Mesenchymal stem cell (in vitro differentiated cells and primary cell): ENCODE measurements at regions not wholly inside any gene's neighbourhood (a gene's known extent, or its start where the extent isn't known, plus 50 kb on each side); places are given as distances from the start of the nearest gene placed in this dataset.

ENCODE experiments used
- DNase-seq: peaks from one replicate; pipeline ENCODE4 v3.0.0-alpha.2; 2013
- H2AFZ ChIP-seq: one replicate; pipeline ENCODE4 v1.6.1; 2013; ENCODE audit warnings: low read depth, mild to moderate bottlenecking, control low read depth, inconsistent platforms, low read length, moderate library complexity
- H2AK5ac ChIP-seq: 2 replicates; pipeline ENCODE4 v1.6.1; 2013; ENCODE audit warnings: low read length, moderate library complexity, mild to moderate bottlenecking, inconsistent platforms; ENCODE audit not compliant: severe bottlenecking
- H2BK120ac ChIP-seq: one replicate; pipeline ENCODE4 v1.6.1; 2013; ENCODE audit warnings: low read depth, mild to moderate bottlenecking, inconsistent platforms, low read length, moderate library complexity
- H2BK12ac ChIP-seq, 2 experiments: one replicate each; pipeline ENCODE4 v1.6.1; 2013; ENCODE audit warnings: inconsistent platforms in 2 of 2, low read length in 2 of 2, mild to moderate bottlenecking in 2 of 2, moderate library complexity in 2 of 2, control low read depth in 1 of 2
- H2BK15ac ChIP-seq: one replicate; pipeline ENCODE4 v1.6.1; 2013; ENCODE audit warnings: mild to moderate bottlenecking, low read depth, inconsistent platforms; ENCODE audit not compliant: poor library complexity, severe bottlenecking
- H2BK5ac ChIP-seq: 2 replicates; pipeline ENCODE4 v1.6.1; 2013; ENCODE audit warnings: low read depth, mild to moderate bottlenecking, low read length, control low read depth, inconsistent platforms; ENCODE audit not compliant: poor library complexity, severe bottlenecking
- H3K14ac ChIP-seq, 2 experiments: one replicate each; pipeline ENCODE4 v1.6.1; 2013; ENCODE audit warnings: inconsistent platforms in 2 of 2, low read length in 2 of 2, control low read depth in 1 of 2, mild to moderate bottlenecking in 1 of 2, moderate library complexity in 1 of 2
- H3K18ac ChIP-seq, 2 experiments: one replicate each; pipeline ENCODE4 v1.6.1; 2013; ENCODE audit warnings: inconsistent platforms in 2 of 2, low read length in 2 of 2, control low read depth in 1 of 2, low read depth in 1 of 2, mild to moderate bottlenecking in 1 of 2
- H3K23ac ChIP-seq, 2 experiments: one replicate each; pipeline ENCODE4 v1.6.1; 2013; ENCODE audit warnings: inconsistent platforms in 2 of 2, low read length in 2 of 2, mild to moderate bottlenecking in 2 of 2, moderate library complexity in 2 of 2, control low read depth in 1 of 2
- H3K27ac ChIP-seq: 2 replicates; pipeline ENCODE4 v1.5.1; 2013; ENCODE audit warnings: mild to moderate bottlenecking, moderate library complexity, low read length, control low read depth, inconsistent platforms; ENCODE audit not compliant: poor library complexity, severe bottlenecking
- H3K27me3 ChIP-seq, 2 experiments: 2 replicates each; pipeline versions ENCODE4 v1.6.1 to v1.7.0; 2013; ENCODE audit warnings: low read length in 2 of 2, mild to moderate bottlenecking in 2 of 2, moderate library complexity in 2 of 2, control low read depth in 1 of 2, inconsistent platforms in 1 of 2; ENCODE audit not compliant: control insufficient read depth in 1 of 2, insufficient read depth in 1 of 2
- H3K36me3 ChIP-seq, 2 experiments: 2 replicates each; pipeline versions ENCODE4 v1.6.1 to v1.7.0; 2013; ENCODE audit warnings: low read length in 2 of 2, control low read depth in 1 of 2, inconsistent platforms in 1 of 2, low read depth in 1 of 2, mild to moderate bottlenecking in 1 of 2; ENCODE audit not compliant: insufficient read depth in 2 of 2, control insufficient read depth in 1 of 2
- H3K4ac ChIP-seq, 2 experiments: one replicate each; pipeline ENCODE4 v1.6.1; 2013; ENCODE audit warnings: inconsistent platforms in 2 of 2, low read length in 2 of 2, mild to moderate bottlenecking in 2 of 2, moderate library complexity in 2 of 2, control low read depth in 1 of 2, low read depth in 1 of 2
- H3K4me1 ChIP-seq: 2 replicates; pipeline ENCODE4 v1.6.1; 2013; ENCODE audit warnings: low read depth, low read length, control low read depth; ENCODE audit not compliant: control insufficient read depth, insufficient read depth
- H3K4me2 ChIP-seq: 2 replicates; pipeline ENCODE4 v1.6.1; 2013; ENCODE audit warnings: low read length, mild to moderate bottlenecking, inconsistent platforms; ENCODE audit not compliant: poor library complexity, severe bottlenecking
- H3K4me3 ChIP-seq, 2 experiments: 2 replicates each; pipeline versions ENCODE4 v1.5.1 to v1.7.0; 2013; ENCODE audit warnings: low read length in 2 of 2, mild to moderate bottlenecking in 2 of 2, control low read depth in 1 of 2, low read depth in 1 of 2; ENCODE audit not compliant: insufficient read depth in 1 of 2
- H3K79me1 ChIP-seq: replicated peaks from 2 replicates; pipeline ENCODE4 v1.6.1; 2013; ENCODE audit warnings: mild to moderate bottlenecking, control low read depth, low read length, inconsistent platforms; ENCODE audit not compliant: poor library complexity, severe bottlenecking
- H3K9ac ChIP-seq: 2 replicates; pipeline ENCODE4 v1.7.0; 2013; ENCODE audit warnings: mild to moderate bottlenecking, low read length, moderate library complexity
- H3K9me3 ChIP-seq: 2 replicates; pipeline ENCODE4 v1.7.0; 2013; ENCODE audit warnings: mild to moderate bottlenecking, low read length; ENCODE audit not compliant: control insufficient read depth
- H4K8ac ChIP-seq: one replicate; pipeline ENCODE4 v1.6.1; 2013; ENCODE audit warnings: inconsistent platforms, mild to moderate bottlenecking, low read length, moderate library complexity
- H4K91ac ChIP-seq: one replicate; pipeline ENCODE4 v1.6.1; 2013; ENCODE audit warnings: mild to moderate bottlenecking, low read length, inconsistent platforms
- WGBS: methylation state at CpG from one replicate; pipeline ENCODE4 v1.1.7; 2013; ENCODE audit warnings: mixed read lengths; 5-methylcytosine and 5-hydroxymethylcytosine counted together

- DNase-seq, result no peak
- H3K27me3 ChIP-seq, result no peaks in the 10 kb centered on the region
- 74% methylated on average over 7 of the region's 7 CpGs for WGBS
Measured at GRCh38 chr13:54165581-54166215, 1137.1 kb downstream of the OLFM4 start.

DNA sequence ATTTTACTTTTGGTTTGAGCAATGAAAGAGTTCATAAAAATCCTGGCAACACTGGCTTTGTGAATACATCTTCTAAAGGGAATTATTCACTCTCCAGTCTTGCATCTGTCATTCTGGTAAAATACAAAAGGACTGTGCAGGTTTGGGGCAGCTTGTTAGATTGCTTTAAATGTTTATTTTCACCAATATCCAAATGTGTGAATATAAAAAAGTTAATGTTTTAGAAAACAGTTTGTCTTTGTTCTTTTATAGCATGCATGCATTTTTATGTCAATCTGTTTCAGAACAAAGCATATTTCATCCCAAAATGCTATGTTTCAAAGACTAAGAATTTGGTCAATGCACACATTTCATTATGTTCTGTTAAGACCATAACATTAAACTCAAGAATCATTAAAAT, 1145.4 kb downstream of the OLFM4 start:
- no peak overlapping the region for H3K9ac ChIP-seq
- H3K4me1 ChIP-seq, result no peaks in the 10 kb centered on the region
- no peak overlapping the region for H4K91ac ChIP-seq
- H3K14ac ChIP-seq, result no peak overlapping the region
- H3K4ac ChIP-seq, result no peak overlapping the region
- H3K79me1 ChIP-seq, result no peaks in the 10 kb centered on the region
- no peak for DNase-seq
- H3K23ac ChIP-seq, result no peak overlapping the region
- H3K27me3 ChIP-seq, result no peaks in the 10 kb centered on the region
- no peak overlapping the region for H2AK5ac ChIP-seq
- H2BK12ac ChIP-seq, result no peak overlapping the region
- no peak overlapping the region for H3K27ac ChIP-seq
- no peak overlapping the region for H2AFZ ChIP-seq
- H2BK5ac ChIP-seq, result no peak overlapping the region
- H4K8ac ChIP-seq, result no peak overlapping the region
- H3K9me3 ChIP-seq, result peaks cover 8% of the 10 kb centered on the region
- no peak overlapping the region for H3K18ac ChIP-seq
- no peak overlapping the region for H3K4me2 ChIP-seq
- H3K36me3 ChIP-seq, result no peaks in the 10 kb centered on the region
- H2BK15ac ChIP-seq, result no peak overlapping the region
- H2BK120ac ChIP-seq, result no peak overlapping the region
- H3K4me3 ChIP-seq, result no peak overlapping the region

More at GRCh38 chr13:54165581-54166215, 1137.1 kb downstream of the OLFM4 start:
- Histone ChIP-seq H3K9ac (no peak overlapping the region), H3K79me1 (no peaks in the 10 kb centered on the region), H3K4me1 (no peaks in the 10 kb centered on the region), H3K36me3 (no peaks in the 10 kb centered on the region), H2BK12ac (no peak overlapping the region), H2AK5ac (no peak overlapping the region), H3K14ac (no peak overlapping the region), H3K4ac (no peak overlapping the region), H2BK120ac (no peak overlapping the region), H2BK5ac (no peak overlapping the region), H2AFZ (no peak overlapping the region), H3K27ac (no peak overlapping the region), H3K4me2 (no peak overlapping the region), H3K23ac (no peak overlapping the region), H3K4me3 (no peak overlapping the region), H2BK15ac (no peak overlapping the region), H3K9me3 (peaks cover 11% of the 10 kb centered on the region), H3K18ac (no peak overlapping the region), H4K91ac (no peak overlapping the region), H4K8ac (no peak overlapping the region)

- Histone ChIP-seq H2AFZ (no peak overlapping the region), H3K36me3 (no peaks in the 10 kb centered on the region), H3K4me1 (no peaks in the 10 kb centered on the region), H3K4ac (no peak overlapping the region), H3K23ac (no peak overlapping the region), H4K91ac (no peak overlapping the region), H2AK5ac (no peak overlapping the region), H2BK5ac (no peak overlapping the region), H2BK12ac (no peak overlapping the region), H4K8ac (no peak overlapping the region), H3K14ac (no peak overlapping the region), H3K9ac (no peak overlapping the region), H3K27ac (no peak overlapping the region), H3K79me1 (no peaks in the 10 kb centered on the region), H3K4me2 (no peak overlapping the region), H2BK15ac (no peak overlapping the region), H2BK120ac (no peak overlapping the region), H3K27me3 (no peaks in the 10 kb centered on the region), H3K18ac (no peak overlapping the region), H3K9me3 (peaks cover 6% of the 10 kb centered on the region), H3K4me3 (no peak overlapping the region)
- WGBS, result 50% methylated on average over 1 of the region's 1 CpG
- no peak for DNase-seq
Measured at GRCh38 chr13:54175466-54175865, 1146.9 kb downstream of the OLFM4 start.

GRCh38 chr13:54177466-54177865, 1148.9 kb downstream of the OLFM4 start:
- Histone ChIP-seq H4K91ac (no peak overlapping the region), H2AK5ac (no peak overlapping the region), H2AFZ (no peak overlapping the region), H2BK12ac (no peak overlapping the region), H3K9ac (no peak overlapping the region), H3K14ac (no peak overlapping the region), H3K4ac (no peak overlapping the region), H3K36me3 (no peaks in the 10 kb centered on the region), H3K9me3 (no peaks in the 10 kb centered on the region), H3K23ac (no peak overlapping the region), H3K18ac (no peak overlapping the region), H2BK5ac (no peak overlapping the region), H2BK15ac (no peak overlapping the region), H4K8ac (no peak overlapping the region), H3K27ac (no peak overlapping the region), H3K79me1 (no peaks in the 10 kb centered on the region), H3K27me3 (no peaks in the 10 kb centered on the region), H3K4me2 (no peak overlapping the region), H2BK120ac (no peak overlapping the region), H3K4me3 (no peak overlapping the region), H3K4me1 (no peaks in the 10 kb centered on the region)
- 95% methylated on average over 2 of the region's 3 CpGs for WGBS
- DNase-seq, result no peak
